Nephron (organoid): ENCODE measurements at regions not wholly inside any gene's neighbourhood (a gene's known extent, or its start where the extent isn't known, plus 50 kb on each side); places are given as distances from the start of the nearest gene placed in this dataset.

Experiments
- H3K27ac Mint-ChIP-seq, 3 experiments: 2 replicates each; pipeline ENCODE4 v1.8.0; 2020; ENCODE audit warnings: mixed read lengths in 3 of 3, mild to moderate bottlenecking in 2 of 3, moderate library complexity in 1 of 3
- H3K27me3 Mint-ChIP-seq: 2 replicates; pipeline ENCODE4 v1.8.0; 2021; ENCODE audit warnings: low read depth, mild to moderate bottlenecking, moderate library complexity, mixed read lengths
- H3K36me3 Mint-ChIP-seq: 2 replicates; pipeline ENCODE4 v1.8.0; 2020; ENCODE audit warnings: low read depth, mixed read lengths
- H3K4me1 Mint-ChIP-seq: 2 replicates; pipeline ENCODE4 v1.8.0; 2020; ENCODE audit warnings: mixed read lengths
- H3K4me3 Mint-ChIP-seq, 3 experiments: 2 replicates each; pipeline ENCODE4 v1.8.0; 2020; ENCODE audit warnings: mild to moderate bottlenecking in 3 of 3, mixed read lengths in 3 of 3, moderate library complexity in 2 of 3
- H3K9me3 Mint-ChIP-seq: 2 replicates; pipeline ENCODE4 v1.8.0; 2020; ENCODE audit warnings: mixed read lengths
- TF ChIP-seq, protein P1 (sequence below), 3 experiments: fragments of 200-600 bp; sonication (generic); IDR thresholded peaks; one replicate each; pipeline ENCODE4 v1.5.0; 2021; ENCODE audit warnings: antibody characterized with exemption in 3 of 3; ENCODE audit not compliant: unreplicated experiment in 3 of 3

GRCh38 chr10:131647789-131648188 is 253.0 kb upstream of the PPP2R2D start:
- peaks cover 15% of the 10 kb centered on the region for H3K4me1 Mint-ChIP-seq
- no peak overlapping the region for H3K27ac Mint-ChIP-seq
- H3K27me3 Mint-ChIP-seq, result peaks cover 35% of the 10 kb centered on the region
- H3K36me3 Mint-ChIP-seq, result no peaks in the 10 kb centered on the region
- TF ChIP-seq, protein P1, sequence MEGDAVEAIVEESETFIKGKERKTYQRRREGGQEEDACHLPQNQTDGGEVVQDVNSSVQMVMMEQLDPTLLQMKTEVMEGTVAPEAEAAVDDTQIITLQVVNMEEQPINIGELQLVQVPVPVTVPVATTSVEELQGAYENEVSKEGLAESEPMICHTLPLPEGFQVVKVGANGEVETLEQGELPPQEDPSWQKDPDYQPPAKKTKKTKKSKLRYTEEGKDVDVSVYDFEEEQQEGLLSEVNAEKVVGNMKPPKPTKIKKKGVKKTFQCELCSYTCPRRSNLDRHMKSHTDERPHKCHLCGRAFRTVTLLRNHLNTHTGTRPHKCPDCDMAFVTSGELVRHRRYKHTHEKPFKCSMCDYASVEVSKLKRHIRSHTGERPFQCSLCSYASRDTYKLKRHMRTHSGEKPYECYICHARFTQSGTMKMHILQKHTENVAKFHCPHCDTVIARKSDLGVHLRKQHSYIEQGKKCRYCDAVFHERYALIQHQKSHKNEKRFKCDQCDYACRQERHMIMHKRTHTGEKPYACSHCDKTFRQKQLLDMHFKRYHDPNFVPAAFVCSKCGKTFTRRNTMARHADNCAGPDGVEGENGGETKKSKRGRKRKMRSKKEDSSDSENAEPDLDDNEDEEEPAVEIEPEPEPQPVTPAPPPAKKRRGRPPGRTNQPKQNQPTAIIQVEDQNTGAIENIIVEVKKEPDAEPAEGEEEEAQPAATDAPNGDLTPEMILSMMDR (IDR thresholded peaks at IDR 0.05; ENCODE audit: unreplicated experiment in 3 of 3), result no peak
- peaks cover 3% of the 10 kb centered on the region for H3K9me3 Mint-ChIP-seq
- H3K4me3 Mint-ChIP-seq, result no peak overlapping the region

DNA sequence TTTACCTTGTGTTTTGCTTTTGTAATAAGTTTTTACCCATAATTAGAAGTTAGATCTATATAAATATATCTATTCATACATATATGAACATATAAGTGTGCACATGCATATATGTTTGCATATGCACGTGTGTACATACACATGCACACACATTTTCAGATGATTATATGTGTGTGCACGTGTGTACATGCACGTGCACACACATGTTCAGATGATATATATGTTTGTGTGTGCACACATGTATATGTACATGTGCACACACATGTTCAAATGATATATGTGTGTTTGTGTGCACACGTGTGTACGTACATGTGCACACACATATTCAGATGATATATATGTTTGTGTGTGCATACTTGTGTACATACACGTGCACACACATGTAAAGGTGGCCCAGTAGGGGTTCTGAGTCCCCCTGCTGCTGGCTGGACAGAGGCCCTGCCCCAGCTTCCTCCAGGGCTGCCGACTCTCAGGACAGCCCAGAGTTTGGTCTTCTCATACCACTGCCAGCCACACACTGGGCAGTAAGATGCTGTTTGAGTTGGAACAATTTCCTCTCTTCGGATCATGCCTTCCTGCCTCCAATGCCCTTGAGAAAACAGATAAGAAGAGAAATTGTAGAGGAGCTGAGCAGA is 252.3 kb upstream of the PPP2R2D start:
- Mint-ChIP-seq H3K4me3 (no peak overlapping the region), H3K27me3 (peaks cover 43% of the 10 kb centered on the region), H3K9me3 (peaks cover 3% of the 10 kb centered on the region), H3K4me1 (peaks cover 22% of the 10 kb centered on the region), H3K36me3 (no peaks in the 10 kb centered on the region), H3K27ac (no peak overlapping the region)
- TF ChIP-seq, protein P1 (IDR thresholded peaks at IDR 0.05; ENCODE audit: unreplicated experiment in 3 of 3), result no peak

- H3K36me3 Mint-ChIP-seq, result no peaks in the 10 kb centered on the region
- no peak overlapping the region for H3K27ac Mint-ChIP-seq
- H3K4me1 Mint-ChIP-seq, result peaks cover 29% of the 10 kb centered on the region
- TF ChIP-seq, protein P1 (IDR thresholded peaks at IDR 0.05; ENCODE audit: unreplicated experiment in 3 of 3), result no peak
- no peak overlapping the region for H3K4me3 Mint-ChIP-seq
- H3K9me3 Mint-ChIP-seq, result peaks cover 3% of the 10 kb centered on the region
- H3K27me3 Mint-ChIP-seq, result peaks cover 49% of the 10 kb centered on the region
Measured at GRCh38 chr10:131649617-131650016, 251.2 kb upstream of the PPP2R2D start.

- Mint-ChIP-seq H3K27me3 (peaks cover 55% of the 10 kb centered on the region), H3K27ac (no peak overlapping the region), H3K36me3 (no peaks in the 10 kb centered on the region), H3K9me3 (peaks cover 3% of the 10 kb centered on the region), H3K4me3 (no peak overlapping the region), H3K4me1 (peaks cover 33% of the 10 kb centered on the region)
- TF ChIP-seq, protein P1 (IDR thresholded peaks at IDR 0.05; ENCODE audit: unreplicated experiment in 3 of 3), result no peak
Measured at GRCh38 chr10:131650169-131650705, 250.6 kb upstream of the PPP2R2D start.

DNA sequence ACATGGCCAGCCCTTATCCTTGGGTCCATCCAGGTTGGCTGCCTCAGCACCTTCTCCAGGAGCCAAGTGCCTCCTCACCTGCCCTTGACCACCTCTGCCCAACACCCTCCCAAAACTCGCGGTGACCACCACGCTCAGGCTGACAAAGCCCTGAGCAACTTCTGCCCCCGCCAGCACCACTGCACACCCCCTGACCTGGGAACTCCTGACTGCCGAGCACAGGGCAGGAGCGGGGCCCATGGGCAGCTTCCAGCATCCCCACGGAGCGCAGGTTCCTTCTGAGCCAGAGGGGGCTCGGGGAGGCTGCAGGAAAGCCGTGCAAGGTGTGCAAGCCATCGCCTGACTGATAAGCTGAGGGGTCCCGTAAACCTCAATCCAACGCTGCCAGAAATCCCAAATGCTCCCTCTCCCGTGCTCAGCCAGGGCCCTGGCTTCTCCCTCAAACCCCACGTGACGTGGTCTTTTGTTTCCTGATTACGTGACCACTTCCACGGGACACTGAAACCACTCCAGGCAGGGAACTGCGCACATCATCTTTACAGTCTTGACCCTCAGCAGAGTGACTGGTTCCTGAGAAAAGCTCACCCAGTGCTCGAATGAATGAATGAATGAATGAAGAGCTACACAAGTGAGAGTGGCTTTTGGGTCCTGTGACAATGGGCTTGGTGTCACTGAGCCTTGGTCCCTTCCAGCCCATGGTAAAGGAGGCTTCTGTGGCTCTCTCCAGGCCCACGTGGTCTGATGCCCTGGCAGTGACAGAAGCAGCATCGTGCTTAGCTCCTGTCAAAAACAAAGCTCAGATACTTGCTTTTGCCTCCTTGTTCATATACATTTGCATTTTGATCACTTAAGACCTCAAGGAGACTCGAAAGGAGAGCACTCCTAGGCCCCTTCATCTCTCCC is 249.8 kb upstream of the PPP2R2D start:
- Mint-ChIP-seq H3K27ac (no peak overlapping the region), H3K4me1 (peaks cover 33% of the 10 kb centered on the region), H3K4me3 (no peak overlapping the region), H3K36me3 (no peaks in the 10 kb centered on the region), H3K27me3 (peaks cover 56% of the 10 kb centered on the region), H3K9me3 (peaks cover 3% of the 10 kb centered on the region)
- TF ChIP-seq, protein P1 (IDR thresholded peaks at IDR 0.05; ENCODE audit: unreplicated experiment in 3 of 3), result no peak
